ENCODE measurements at regions not wholly inside any gene's neighbourhood (a gene's known extent, or its start where the extent isn't known, plus 50 kb on each side); places are given as distances from the start of the nearest gene placed in this dataset.
A peak's percentile ranks its signal among the peaks of the same experiment; 100 is the strongest.
"Not testable (repeated sequence)": the region's sequence is repeated elsewhere in the genome, so short reads cannot be mapped to it uniquely, and the experiment has no call there.

- DNase-seq: no peak
Measured at GRCh38 chr5:102554082-102554481, 55.3 kb upstream of the SLCO6A1 start.

- DNase-seq: peak; percentile 6
Measured at GRCh38 chr5:102554728-102555127, 55.9 kb upstream of the SLCO6A1 start.

GRCh38 chr5:102561894-102562760 is 63.3 kb upstream of the SLCO6A1 start:
- peak; percentile 6 for DNase-seq

- DNase-seq: no peak
Measured at GRCh38 chr5:102570747-102571146, 71.9 kb upstream of the SLCO6A1 start.

GRCh38 chr5:102578362-102578761 is 79.6 kb upstream of the SLCO6A1 start:
- no peak for DNase-seq

GRCh38 chr5:102579379-102579778 is 80.6 kb upstream of the SLCO6A1 start:
- DNase-seq: no peak

DNA sequence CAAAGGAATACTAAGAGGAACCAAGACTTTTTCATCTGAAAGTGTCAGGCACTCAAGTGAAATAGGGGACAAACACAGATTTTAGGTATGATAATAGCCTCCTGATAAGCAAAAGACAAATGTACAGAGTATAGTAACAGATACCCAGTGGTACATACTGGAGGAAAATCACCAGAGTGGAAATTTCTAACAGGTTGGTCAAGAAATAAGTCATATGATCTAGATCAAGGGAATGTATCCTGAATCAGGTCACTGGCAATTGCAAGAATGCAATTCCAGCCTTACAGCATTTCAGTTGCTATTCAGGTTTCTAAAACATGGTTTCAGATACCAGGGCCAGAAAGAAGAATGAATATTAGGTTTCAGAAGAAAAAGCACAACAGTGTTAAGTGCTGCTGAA is 82.2 kb upstream of the SLCO6A1 start:
- DNase-seq: no peak

GRCh38 chr5:102582696-102583095 is 83.9 kb upstream of the SLCO6A1 start:
- DNase-seq: no peak

DNA sequence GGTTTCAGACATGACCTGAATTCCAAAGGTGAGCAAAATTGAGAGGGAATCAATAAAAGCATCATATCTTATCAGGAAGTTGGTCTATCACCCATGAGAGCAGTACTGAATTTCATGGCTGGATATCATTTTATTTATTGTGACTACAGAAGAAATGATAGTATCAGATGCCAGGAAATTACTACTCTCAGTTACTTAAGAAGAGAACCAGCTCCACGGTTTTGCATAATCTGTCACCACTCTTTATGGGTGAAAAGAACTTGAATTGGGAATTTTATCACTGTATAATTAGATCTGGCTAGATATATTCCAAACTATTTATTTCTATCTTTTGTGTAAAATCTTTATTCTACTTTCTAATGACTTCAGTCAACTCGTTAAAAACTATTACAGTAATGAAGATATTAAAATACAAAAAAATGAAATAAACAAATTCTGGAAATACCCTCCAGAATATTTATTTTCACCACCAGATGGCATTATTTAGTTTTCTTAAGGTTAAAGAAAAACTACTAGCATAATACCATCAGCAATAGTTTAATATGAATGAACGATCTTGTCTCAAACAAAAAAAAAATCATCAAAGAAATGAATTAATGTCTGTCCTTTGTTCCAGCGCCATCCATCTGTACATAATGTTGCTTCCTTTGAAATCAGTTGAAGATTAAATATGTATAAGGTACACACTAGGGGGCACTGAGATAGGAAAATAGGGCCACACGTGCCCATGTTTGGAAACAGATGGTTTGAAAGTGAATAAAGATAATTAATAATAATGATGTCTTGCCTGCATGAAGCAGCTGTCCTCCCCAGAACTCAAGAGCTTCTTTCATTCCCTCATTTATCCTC is 84.7 kb upstream of the SLCO6A1 start:
- peak; percentile 23 for DNase-seq

DNA sequence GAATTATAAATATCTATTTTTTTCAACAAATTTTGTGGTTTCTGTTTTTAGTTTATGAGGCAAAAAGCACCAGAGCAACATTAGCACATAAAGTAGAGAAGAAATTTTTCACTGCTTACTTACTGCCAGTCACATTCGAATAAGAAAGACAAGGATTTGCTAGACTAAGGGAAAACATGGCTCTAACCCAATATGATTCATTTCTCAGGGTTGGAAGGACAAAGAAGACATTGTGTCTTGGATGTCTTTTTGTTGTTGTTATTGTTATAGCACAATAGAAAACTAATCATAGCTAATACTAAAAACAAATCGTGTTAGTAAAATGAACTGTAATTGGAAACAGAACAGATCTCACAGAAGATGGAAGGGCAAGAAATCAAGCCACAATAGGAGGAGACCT is 90.9 kb upstream of the SLCO6A1 start:
- no peak for DNase-seq

GRCh38 chr5:102590467-102590866 is 91.7 kb upstream of the SLCO6A1 start:
- DNase-seq: no peak

DNA sequence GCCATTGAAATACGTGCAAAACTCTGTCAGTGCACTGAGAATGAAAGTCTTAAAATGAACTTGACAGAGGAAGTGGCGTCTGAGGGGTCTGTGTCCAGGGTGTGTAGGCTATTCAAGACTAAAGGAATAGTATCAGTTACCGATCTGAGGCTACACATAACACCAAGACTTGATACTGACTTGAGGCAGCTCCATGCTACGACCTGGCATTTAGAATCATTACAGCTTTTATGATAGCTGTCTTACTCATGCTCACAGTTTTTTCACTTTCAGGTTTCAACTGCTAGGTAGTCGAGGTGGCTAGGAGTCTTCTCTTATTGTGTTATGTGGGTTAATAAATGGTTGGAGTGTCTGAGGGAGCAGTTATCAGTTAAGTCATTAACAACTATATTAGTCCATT is 92.8 kb upstream of the SLCO6A1 start:
- DNase-seq: no peak

GRCh38 chr5:102592586-102592985 is 93.8 kb upstream of the SLCO6A1 start:
- DNase-seq: not testable (repeated sequence)

DNA sequence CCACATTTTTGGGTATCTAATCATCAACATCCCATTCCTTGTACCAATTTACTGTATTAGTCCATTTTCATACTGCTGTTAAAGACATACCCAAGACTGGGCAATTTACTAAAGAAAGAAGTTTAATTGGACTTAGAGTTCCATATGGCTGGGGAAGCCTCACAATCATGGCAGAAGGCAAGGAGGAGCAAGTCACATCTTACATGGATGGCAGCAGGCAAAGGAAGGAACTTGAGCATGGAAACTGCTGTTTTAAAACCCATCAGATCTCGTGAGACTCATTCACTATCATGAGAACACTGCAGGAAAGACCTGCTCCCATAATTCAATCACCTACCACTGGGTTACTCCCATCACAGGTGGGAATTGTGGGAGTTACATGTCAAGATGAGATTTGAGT is 95.4 kb upstream of the SLCO6A1 start:
- DNase-seq: no peak

GRCh38 chr5:102595332-102595731 is 96.5 kb upstream of the SLCO6A1 start:
- DNase-seq: no peak

GRCh38 chr5:102596113-102596512 is 97.3 kb upstream of the SLCO6A1 start:
- DNase-seq: no peak

DNA sequence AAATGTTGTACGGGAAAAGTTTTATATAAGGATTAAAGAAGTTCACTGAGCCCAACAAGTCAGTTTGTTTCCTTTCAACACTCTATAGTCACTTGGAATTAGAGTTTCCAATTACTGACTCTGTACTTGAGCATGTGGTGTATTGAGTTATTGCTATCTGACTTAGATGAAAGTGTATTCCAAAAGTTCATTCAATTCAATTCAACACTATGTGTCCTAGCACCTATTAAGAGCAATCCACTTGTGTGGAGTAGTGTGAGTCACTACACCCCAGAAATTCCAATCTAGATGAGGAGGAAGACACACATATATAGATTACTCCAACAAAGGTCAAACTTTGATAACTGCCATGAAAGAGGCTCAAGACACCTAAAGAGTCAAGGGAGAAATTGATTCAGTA is 98.2 kb upstream of the SLCO6A1 start:
- DNase-seq: no peak

DNA sequence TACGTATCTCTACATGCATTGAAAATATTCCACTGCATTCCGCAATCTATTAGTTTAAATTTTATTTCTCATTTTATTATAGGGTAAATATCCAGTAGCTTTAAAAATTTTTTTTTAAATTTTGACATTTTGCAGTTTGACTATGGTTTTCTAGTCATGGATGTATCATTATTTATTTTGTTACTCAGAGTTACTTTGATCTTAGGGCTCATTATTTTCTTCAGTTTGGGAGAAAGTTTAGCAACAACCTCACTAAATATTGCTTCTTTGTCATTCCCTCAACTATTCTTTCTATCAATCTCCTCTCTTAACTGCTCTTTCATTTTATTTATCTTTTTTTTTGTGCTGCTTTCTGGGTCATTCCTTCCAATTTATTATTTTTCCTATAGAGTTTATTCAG is 100.5 kb upstream of the SLCO6A1 start:
- DNase-seq: no peak

DNA sequence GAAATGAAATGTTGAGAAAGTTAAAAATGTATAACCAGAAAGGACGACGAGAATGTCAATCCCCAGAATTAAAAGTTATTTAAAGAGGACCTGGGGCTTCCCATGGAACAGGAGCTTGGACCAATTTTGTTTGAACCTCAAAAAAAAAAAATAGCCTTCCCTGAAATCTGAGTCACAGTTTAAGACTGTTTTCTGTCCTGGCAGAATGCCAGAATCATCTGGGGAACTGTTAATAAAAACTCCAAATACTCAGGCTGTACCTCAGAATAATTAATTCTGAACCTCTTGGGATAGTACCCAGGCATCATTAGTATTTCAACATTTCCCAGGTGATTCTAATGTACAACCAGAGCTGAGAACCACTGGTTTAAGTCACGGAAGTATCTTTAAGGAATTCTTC is 102.2 kb upstream of the SLCO6A1 start:
- DNase-seq: no peak

GRCh38 chr5:102603670-102604069 is 104.9 kb upstream of the SLCO6A1 start:
- DNase-seq: no peak

DNA sequence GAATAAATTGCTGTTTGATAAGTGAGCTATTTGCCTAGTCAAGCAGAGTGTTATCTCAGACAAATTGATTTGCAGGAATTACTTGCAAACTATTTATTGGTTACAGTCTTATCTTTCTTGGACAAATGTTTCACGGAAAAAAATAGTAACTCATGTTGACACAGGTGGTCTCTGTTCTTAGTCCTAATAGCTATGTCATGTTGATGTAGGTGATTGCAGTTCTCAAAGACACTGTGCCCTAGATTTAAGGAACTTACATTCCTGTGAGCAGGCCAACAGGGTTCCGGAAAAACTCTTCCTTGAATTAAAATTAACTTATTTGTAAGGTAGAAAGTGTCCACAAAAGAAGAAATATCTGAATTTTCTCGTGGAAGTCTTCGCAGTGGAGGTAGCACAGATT is 109.6 kb upstream of the SLCO6A1 start:
- no peak for DNase-seq

- DNase-seq: no peak
Measured at GRCh38 chr5:102611312-102611711, 112.5 kb upstream of the SLCO6A1 start.

- no peak for DNase-seq
Measured at GRCh38 chr5:102613661-102614060, 114.9 kb upstream of the SLCO6A1 start.

Measured in hematopoietic multipotent progenitor cell treated with erythropoietin and hydrocortisone succinate and interleukin-3 and kit ligand, for 8 days (in vitro differentiated cells).